Left lung (tissue), 4 donors: ENCODE measurements at regions not wholly inside any gene's neighbourhood (a gene's known extent, or its start where the extent isn't known, plus 50 kb on each side); places are given as distances from the start of the nearest gene placed in this dataset.

Experiments used
- ATAC-seq: fragments of 200-7000 bp; cut with Tn5 transposase; one replicate; pipeline ENCODE4 v1.9.1; 2020; ENCODE audit warnings: moderate library complexity
- DNase-seq, 4 donors: peaks; one replicate each; pipeline ENCODE4 v3.0.0-alpha.2; 2013 to 2020
- H3K27ac ChIP-seq, 2 donors: fragments of 200-600 bp; sonication (generic) in 1 of 2; one replicate each; pipeline versions ENCODE4 v1.5.0 to v1.8.0; 2020 to 2021
- H3K27me3 ChIP-seq, 2 donors: fragments of 200-600 bp; sonication (generic) in 1 of 2; one replicate each; pipeline versions ENCODE4 v1.5.0 to v1.8.0; 2020 to 2021
- H3K36me3 ChIP-seq, 2 donors: fragments of 200-600 bp; sonication (generic) in 1 of 2; one replicate each; pipeline versions ENCODE4 v1.5.0 to v1.8.0; 2020 to 2021
- H3K4me1 ChIP-seq, 2 donors: fragments of 200-600 bp; one replicate each; pipeline ENCODE4 v1.8.0; 2021
- H3K4me3 ChIP-seq, 2 donors: fragments of 200-600 bp; sonication (generic) in 1 of 2; one replicate each; pipeline versions ENCODE4 v1.5.0 to v1.8.0; 2020 to 2021; ENCODE audit warnings: mild to moderate bottlenecking in 1 of 2
- H3K9me3 ChIP-seq, 2 donors: fragments of 200-600 bp; sonication (generic) in 1 of 2; one replicate each; pipeline versions ENCODE4 v1.5.0 to v1.8.0; 2020 to 2021
- intact Hi-C, 2 donors: fragments of 100-400 bp; cut with DNase I; formaldehyde crosslinking; loops; one replicate each; pipeline versions ENCODE4 v1.11.2 to v1.14.2; 2022
- TF ChIP-seq, protein P1 (sequence below), 2 donors: fragments of 200-600 bp; sonication (generic) in 1 of 2; IDR thresholded peaks; one replicate each; pipeline versions ENCODE4 v1.5.0 to v1.8.0; 2021; ENCODE audit warnings: antibody characterized with exemption in 2 of 2
- donor health status: DM: no; HTN: yes; CAD: no.
- donor health status: DM: no; HTN: no; CAD: no.

DNA sequence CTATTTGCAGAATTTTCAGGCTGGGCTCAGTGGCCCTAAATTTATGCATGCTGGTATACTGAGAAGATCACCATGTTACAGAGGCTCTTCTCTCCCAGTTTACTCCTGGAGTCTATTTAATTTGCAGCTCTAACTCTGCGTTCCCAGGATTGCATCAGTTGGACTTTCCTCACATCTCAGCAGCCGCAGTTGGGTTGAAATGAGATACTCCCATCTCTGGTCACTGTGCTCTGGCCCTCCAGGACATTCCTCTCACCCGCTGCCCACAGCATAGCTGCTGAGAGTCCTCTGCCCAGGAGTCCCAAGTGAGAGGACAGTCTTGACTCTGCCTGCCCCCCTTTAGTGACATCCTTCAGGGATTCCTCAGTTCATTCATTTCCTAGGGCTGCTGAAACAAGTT lies 150.9 kb downstream of the LACC1 start:
- H3K36me3 ChIP-seq, result no peaks in the 10 kb centered on the region
- TF ChIP-seq, protein P1, sequence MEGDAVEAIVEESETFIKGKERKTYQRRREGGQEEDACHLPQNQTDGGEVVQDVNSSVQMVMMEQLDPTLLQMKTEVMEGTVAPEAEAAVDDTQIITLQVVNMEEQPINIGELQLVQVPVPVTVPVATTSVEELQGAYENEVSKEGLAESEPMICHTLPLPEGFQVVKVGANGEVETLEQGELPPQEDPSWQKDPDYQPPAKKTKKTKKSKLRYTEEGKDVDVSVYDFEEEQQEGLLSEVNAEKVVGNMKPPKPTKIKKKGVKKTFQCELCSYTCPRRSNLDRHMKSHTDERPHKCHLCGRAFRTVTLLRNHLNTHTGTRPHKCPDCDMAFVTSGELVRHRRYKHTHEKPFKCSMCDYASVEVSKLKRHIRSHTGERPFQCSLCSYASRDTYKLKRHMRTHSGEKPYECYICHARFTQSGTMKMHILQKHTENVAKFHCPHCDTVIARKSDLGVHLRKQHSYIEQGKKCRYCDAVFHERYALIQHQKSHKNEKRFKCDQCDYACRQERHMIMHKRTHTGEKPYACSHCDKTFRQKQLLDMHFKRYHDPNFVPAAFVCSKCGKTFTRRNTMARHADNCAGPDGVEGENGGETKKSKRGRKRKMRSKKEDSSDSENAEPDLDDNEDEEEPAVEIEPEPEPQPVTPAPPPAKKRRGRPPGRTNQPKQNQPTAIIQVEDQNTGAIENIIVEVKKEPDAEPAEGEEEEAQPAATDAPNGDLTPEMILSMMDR (IDR thresholded peaks at IDR 0.05), result no peak
- ATAC-seq (no peak), DNase-seq (no peak)
- intact Hi-C loops, result no loop called here
- H3K4me3 ChIP-seq, result no peak overlapping the region
- H3K4me1 ChIP-seq, result no peaks in the 10 kb centered on the region
- no peak overlapping the region for H3K27ac ChIP-seq
- no peaks in the 10 kb centered on the region for H3K27me3 ChIP-seq
- no peaks in the 10 kb centered on the region for H3K9me3 ChIP-seq

DNA sequence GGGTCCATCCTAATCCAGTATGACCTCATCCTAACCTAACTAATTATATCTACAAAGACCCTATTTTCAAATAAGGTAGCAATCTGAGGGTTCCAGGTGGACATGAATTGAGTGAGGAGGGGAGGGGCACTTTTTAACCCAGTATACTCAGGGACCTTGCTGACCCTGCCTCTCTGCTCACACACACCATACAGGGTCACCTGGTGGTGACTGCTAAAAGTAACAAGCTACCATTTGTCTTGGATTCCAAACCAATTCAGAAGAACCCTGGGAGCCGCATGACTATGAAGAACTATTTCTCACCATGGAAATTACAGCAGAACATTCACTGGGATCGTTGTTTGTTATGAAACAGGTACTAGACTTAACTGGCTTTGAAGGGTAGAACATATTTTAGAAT lies 151.9 kb downstream of the LACC1 start:
- Histone ChIP-seq H3K9me3 (no peaks in the 10 kb centered on the region), H3K36me3 (no peaks in the 10 kb centered on the region), H3K27ac (no peak overlapping the region), H3K27me3 (no peaks in the 10 kb centered on the region), H3K4me3 (no peak overlapping the region), H3K4me1 (no peaks in the 10 kb centered on the region)
- no peak for DNase-seq
- TF ChIP-seq, protein P1 (IDR thresholded peaks at IDR 0.05), result no peak
- ATAC-seq, result no peak
- intact Hi-C loops, result no loop called here

DNA sequence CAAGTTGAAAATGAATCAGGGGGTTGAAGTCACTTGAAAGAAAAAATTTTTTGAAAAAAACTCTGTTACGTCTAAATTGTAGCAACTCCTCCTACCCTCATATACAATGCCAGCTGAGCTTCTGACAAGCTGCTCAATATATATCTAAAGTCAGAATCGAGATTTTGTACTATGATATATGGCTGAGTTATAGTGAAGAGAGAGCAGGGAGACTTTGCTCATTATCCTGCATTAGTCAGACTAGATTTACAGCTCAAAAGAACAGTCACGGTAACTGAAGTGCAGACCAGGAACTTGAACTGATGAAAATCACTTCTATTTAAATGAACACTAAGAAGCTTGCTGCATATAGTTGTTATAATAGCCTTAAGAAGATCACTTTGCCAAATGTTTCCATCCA lies 153.1 kb downstream of the LACC1 start:
- DNase-seq (no peak), ATAC-seq (no peak)
- no peak overlapping the region for H3K27ac ChIP-seq
- no peaks in the 10 kb centered on the region for H3K9me3 ChIP-seq
- intact Hi-C loops, result no loop called here
- TF ChIP-seq, protein P1 (IDR thresholded peaks at IDR 0.05), result no peak
- H3K4me1 ChIP-seq, result no peaks in the 10 kb centered on the region
- H3K4me3 ChIP-seq, result no peak overlapping the region
- H3K27me3 ChIP-seq, result no peaks in the 10 kb centered on the region
- no peaks in the 10 kb centered on the region for H3K36me3 ChIP-seq

DNA sequence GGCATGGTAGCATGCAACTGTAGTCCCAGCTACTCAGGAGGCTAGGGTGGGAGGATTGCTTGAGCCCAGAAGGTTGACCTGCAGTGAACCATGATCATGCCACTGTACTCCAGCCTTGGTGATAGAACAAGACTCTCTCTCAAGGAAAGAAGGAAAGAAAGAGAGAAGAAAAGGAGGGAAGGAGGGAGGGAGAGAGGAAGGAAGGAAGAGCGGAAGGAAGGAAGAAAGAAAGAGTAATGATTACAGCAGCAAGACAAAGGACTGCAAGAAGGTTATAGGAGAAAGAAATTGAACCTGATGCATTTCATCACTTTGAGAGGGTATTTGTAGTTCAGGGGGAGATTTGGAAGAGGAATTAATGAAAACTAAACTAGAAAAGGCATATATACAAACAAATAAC lies 155.7 kb downstream of the LACC1 start:
- TF ChIP-seq, protein P1 (IDR thresholded peaks at IDR 0.05), result no peak
- intact Hi-C loops, result no loop called here

DNA sequence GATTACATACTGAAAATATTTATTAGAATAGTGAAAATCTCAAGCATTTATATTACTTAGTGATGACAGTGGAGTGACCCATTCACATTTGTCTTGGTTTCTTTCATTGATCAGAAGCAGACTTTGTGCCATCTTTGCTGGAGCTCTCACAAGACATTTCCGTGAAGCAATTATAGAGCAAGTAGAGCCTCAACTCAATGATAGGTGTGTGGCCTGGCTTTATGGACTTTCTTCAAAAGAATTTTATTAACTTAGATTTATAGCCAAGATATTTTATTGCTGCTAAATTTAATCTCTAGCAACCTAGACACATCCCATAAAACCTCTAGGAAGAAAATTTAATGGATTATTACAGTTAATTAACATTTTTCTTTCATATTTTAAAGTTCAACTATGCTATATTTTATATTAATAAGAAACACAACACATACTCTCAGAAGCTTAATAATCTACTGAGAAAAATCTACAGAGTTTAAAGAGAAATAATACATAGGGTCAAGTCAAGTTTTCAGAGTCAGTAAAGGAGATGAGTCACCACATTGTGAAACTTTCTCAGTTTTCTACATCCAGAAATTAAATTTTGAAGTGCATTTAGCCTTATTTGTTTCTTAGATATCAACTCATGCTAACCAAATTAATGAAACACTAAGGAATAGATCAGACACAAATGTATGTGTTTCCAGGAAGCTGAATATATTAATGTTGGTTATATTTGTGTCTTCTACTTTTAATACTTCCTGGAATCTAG lies 160.5 kb downstream of the LACC1 start:
- TF ChIP-seq, protein P1 (IDR thresholded peaks at IDR 0.05), result no peak
- Histone ChIP-seq H3K4me1 (no peaks in the 10 kb centered on the region), H3K4me3 (no peak overlapping the region), H3K27ac (no peak overlapping the region), H3K36me3 (no peaks in the 10 kb centered on the region), H3K9me3 (no peaks in the 10 kb centered on the region), H3K27me3 (no peaks in the 10 kb centered on the region)
- ATAC-seq (no peak), DNase-seq (no peak)
- intact Hi-C loops, result loop anchor here in 1 of 2 donors (5.0 to 10.0 kb wide), 2 partner anchors 128 to 405 kb away; no protein-coding TSS in a partner anchor

More for the DNA sequence above, 155.7 kb downstream of the LACC1 start:
- Histone ChIP-seq H3K9me3 (no peaks in the 10 kb centered on the region), H3K4me1 (no peaks in the 10 kb centered on the region), H3K27me3 (no peaks in the 10 kb centered on the region), H3K27ac (no peak overlapping the region), H3K36me3 (no peaks in the 10 kb centered on the region), H3K4me3 (no peak overlapping the region)
- no peak for ATAC-seq
- DNase-seq, result no peak
